ENCODE measurements at regions not wholly inside any gene's neighbourhood (a gene's known extent, or its start where the extent isn't known, plus 50 kb on each side); places are given as distances from the start of the nearest gene placed in this dataset.

GRCh38 chr10:58885146-58885545, 291.3 kb upstream of the PHYHIPL start:
- H3K36me3 ChIP-seq (ENCODE audit: insufficient read depth, low read length): no peaks in the 10 kb centered on the region

GRCh38 chr10:58885686-58886345, 290.6 kb upstream of the PHYHIPL start:
- no peaks in the 10 kb centered on the region for H3K27me3 ChIP-seq (ENCODE audit: control insufficient read depth in 1 of 2, insufficient read depth in 2 of 2, low read length in 2 of 2)
- H3K36me3 ChIP-seq (ENCODE audit: insufficient read depth, low read length): no peaks in the 10 kb centered on the region

More at GRCh38 chr10:58885146-58885545, 291.3 kb upstream of the PHYHIPL start:
- Histone ChIP-seq H3K4me1 (ENCODE audit: insufficient read depth, low read length) (no peaks in the 10 kb centered on the region), H3K9ac (ENCODE audit: low read length) (no peak overlapping the region), H3K27ac (ENCODE audit: low read depth, low read length) (no peak overlapping the region), H3K4me3 (ENCODE audit: low read depth in 1 of 2, low read length in 2 of 2) (no peak overlapping the region), H3K27me3 (ENCODE audit: control insufficient read depth in 1 of 2, insufficient read depth in 2 of 2, low read length in 2 of 2) (no peaks in the 10 kb centered on the region), H3K9me3 (ENCODE audit: low read length) (no peaks in the 10 kb centered on the region)

GRCh38 chr10:58886406-58886805, 290.0 kb upstream of the PHYHIPL start:
- Histone ChIP-seq H3K4me1 (ENCODE audit: insufficient read depth, low read length) (no peaks in the 10 kb centered on the region), H3K4me3 (ENCODE audit: low read depth in 1 of 2, low read length in 2 of 2) (no peak overlapping the region), H3K27ac (ENCODE audit: low read depth, low read length) (no peak overlapping the region), H3K9ac (ENCODE audit: low read length) (no peak overlapping the region), H3K27me3 (ENCODE audit: control insufficient read depth in 1 of 2, insufficient read depth in 2 of 2, low read length in 2 of 2) (no peaks in the 10 kb centered on the region), H3K9me3 (ENCODE audit: low read length) (no peaks in the 10 kb centered on the region), H3K36me3 (ENCODE audit: insufficient read depth, low read length) (no peaks in the 10 kb centered on the region)

More at GRCh38 chr10:58885686-58886345, 290.6 kb upstream of the PHYHIPL start:
- H3K4me1 ChIP-seq (ENCODE audit: insufficient read depth, low read length): no peaks in the 10 kb centered on the region
- no peak overlapping the region for H3K4me3 ChIP-seq (ENCODE audit: low read depth in 1 of 2, low read length in 2 of 2)
- H3K9me3 ChIP-seq (ENCODE audit: low read length): no peaks in the 10 kb centered on the region
- H3K9ac ChIP-seq (ENCODE audit: low read length): no peak overlapping the region
- no peak overlapping the region for H3K27ac ChIP-seq (ENCODE audit: low read depth, low read length)

GRCh38 chr10:58887474-58887873, 289.0 kb upstream of the PHYHIPL start:
- no peak overlapping the region for H3K4me3 ChIP-seq (ENCODE audit: low read depth in 1 of 2, low read length in 2 of 2)
- H3K9me3 ChIP-seq (ENCODE audit: low read length): no peaks in the 10 kb centered on the region
- H3K9ac ChIP-seq (ENCODE audit: low read length): no peak overlapping the region
- H3K27me3 ChIP-seq (ENCODE audit: control insufficient read depth in 1 of 2, insufficient read depth in 2 of 2, low read length in 2 of 2): no peaks in the 10 kb centered on the region
- H3K27ac ChIP-seq (ENCODE audit: low read depth, low read length): no peak overlapping the region
- H3K4me1 ChIP-seq (ENCODE audit: insufficient read depth, low read length): peaks cover 7% of the 10 kb centered on the region
- no peaks in the 10 kb centered on the region for H3K36me3 ChIP-seq (ENCODE audit: insufficient read depth, low read length)

GRCh38 chr10:58888957-58889356, 287.5 kb upstream of the PHYHIPL start:
- no peak overlapping the region for H3K27ac ChIP-seq (ENCODE audit: low read depth, low read length)
- H3K4me3 ChIP-seq (ENCODE audit: low read depth in 1 of 2, low read length in 2 of 2): no peak overlapping the region
- no peaks in the 10 kb centered on the region for H3K36me3 ChIP-seq (ENCODE audit: insufficient read depth, low read length)
- H3K9me3 ChIP-seq (ENCODE audit: low read length): no peaks in the 10 kb centered on the region
- H3K9ac ChIP-seq (ENCODE audit: low read length): no peak overlapping the region
- H3K4me1 ChIP-seq (ENCODE audit: insufficient read depth, low read length): peaks cover 7% of the 10 kb centered on the region
- no peaks in the 10 kb centered on the region for H3K27me3 ChIP-seq (ENCODE audit: control insufficient read depth in 1 of 2, insufficient read depth in 2 of 2, low read length in 2 of 2)

- no peaks in the 10 kb centered on the region for H3K36me3 ChIP-seq (ENCODE audit: insufficient read depth, low read length)
- no peaks in the 10 kb centered on the region for H3K9me3 ChIP-seq (ENCODE audit: low read length)
Observed at GRCh38 chr10:58892031-58892531, 284.4 kb upstream of the PHYHIPL start.

GRCh38 chr10:58894929-58895328, 281.5 kb upstream of the PHYHIPL start:
- Histone ChIP-seq H3K9me3 (ENCODE audit: low read length) (no peaks in the 10 kb centered on the region), H3K36me3 (ENCODE audit: insufficient read depth, low read length) (no peaks in the 10 kb centered on the region), H3K9ac (ENCODE audit: low read length) (no peak overlapping the region), H3K27me3 (ENCODE audit: control insufficient read depth in 1 of 2, insufficient read depth in 2 of 2, low read length in 2 of 2) (no peaks in the 10 kb centered on the region), H3K4me1 (ENCODE audit: insufficient read depth, low read length) (peaks cover 20% of the 10 kb centered on the region), H3K27ac (ENCODE audit: low read depth, low read length) (no peak overlapping the region), H3K4me3 (ENCODE audit: low read depth in 1 of 2, low read length in 2 of 2) (no peak overlapping the region)

More at GRCh38 chr10:58892031-58892531, 284.4 kb upstream of the PHYHIPL start:
- H3K27ac ChIP-seq (ENCODE audit: low read depth, low read length): no peak overlapping the region
- H3K27me3 ChIP-seq (ENCODE audit: control insufficient read depth in 1 of 2, insufficient read depth in 2 of 2, low read length in 2 of 2): no peaks in the 10 kb centered on the region
- H3K9ac ChIP-seq (ENCODE audit: low read length): no peak overlapping the region
- peaks cover 12% of the 10 kb centered on the region for H3K4me1 ChIP-seq (ENCODE audit: insufficient read depth, low read length)
- no peak overlapping the region for H3K4me3 ChIP-seq (ENCODE audit: low read depth in 1 of 2, low read length in 2 of 2)

- Histone ChIP-seq H3K4me1 (ENCODE audit: insufficient read depth, low read length) (peaks cover 20% of the 10 kb centered on the region), H3K4me3 (ENCODE audit: low read depth in 1 of 2, low read length in 2 of 2) (no peak overlapping the region), H3K9ac (ENCODE audit: low read length) (no peak overlapping the region), H3K9me3 (ENCODE audit: low read length) (no peaks in the 10 kb centered on the region), H3K27me3 (ENCODE audit: control insufficient read depth in 1 of 2, insufficient read depth in 2 of 2, low read length in 2 of 2) (no peaks in the 10 kb centered on the region), H3K36me3 (ENCODE audit: insufficient read depth, low read length) (no peaks in the 10 kb centered on the region), H3K27ac (ENCODE audit: low read depth, low read length) (no peak overlapping the region)
Observed at GRCh38 chr10:58896229-58896628, 280.2 kb upstream of the PHYHIPL start.

- no peaks in the 10 kb centered on the region for H3K9me3 ChIP-seq (ENCODE audit: low read length)
- no peak overlapping the region for H3K9ac ChIP-seq (ENCODE audit: low read length)
- H3K27me3 ChIP-seq (ENCODE audit: control insufficient read depth in 1 of 2, insufficient read depth in 2 of 2, low read length in 2 of 2): no peaks in the 10 kb centered on the region
- no peak overlapping the region for H3K4me3 ChIP-seq (ENCODE audit: low read depth in 1 of 2, low read length in 2 of 2)
- no peaks in the 10 kb centered on the region for H3K36me3 ChIP-seq (ENCODE audit: insufficient read depth, low read length)
- peaks cover 15% of the 10 kb centered on the region for H3K4me1 ChIP-seq (ENCODE audit: insufficient read depth, low read length)
- no peak overlapping the region for H3K27ac ChIP-seq (ENCODE audit: low read depth, low read length)
Observed at GRCh38 chr10:58897236-58897635, 279.2 kb upstream of the PHYHIPL start.

- Histone ChIP-seq H3K9ac (ENCODE audit: low read length) (no peak overlapping the region), H3K27me3 (ENCODE audit: control insufficient read depth in 1 of 2, insufficient read depth in 2 of 2, low read length in 2 of 2) (no peaks in the 10 kb centered on the region), H3K27ac (ENCODE audit: low read depth, low read length) (no peak overlapping the region), H3K4me3 (ENCODE audit: low read depth in 1 of 2, low read length in 2 of 2) (no peak overlapping the region), H3K9me3 (ENCODE audit: low read length) (no peaks in the 10 kb centered on the region), H3K4me1 (ENCODE audit: insufficient read depth, low read length) (peaks cover 13% of the 10 kb centered on the region), H3K36me3 (ENCODE audit: insufficient read depth, low read length) (no peaks in the 10 kb centered on the region)
Observed at GRCh38 chr10:58897708-58898107, 278.7 kb upstream of the PHYHIPL start.

- H3K27me3 ChIP-seq (ENCODE audit: control insufficient read depth in 1 of 2, insufficient read depth in 2 of 2, low read length in 2 of 2): no peaks in the 10 kb centered on the region
Observed at GRCh38 chr10:58898854-58899573, 277.4 kb upstream of the PHYHIPL start.

More at GRCh38 chr10:58898854-58899573, 277.4 kb upstream of the PHYHIPL start:
- no peak overlapping the region for H3K9ac ChIP-seq (ENCODE audit: low read length)
- H3K4me1 ChIP-seq (ENCODE audit: insufficient read depth, low read length): peaks cover 13% of the 10 kb centered on the region
- H3K9me3 ChIP-seq (ENCODE audit: low read length): no peaks in the 10 kb centered on the region
- no peak overlapping the region for H3K4me3 ChIP-seq (ENCODE audit: low read depth in 1 of 2, low read length in 2 of 2)
- H3K27ac ChIP-seq (ENCODE audit: low read depth, low read length): no peak overlapping the region
- H3K36me3 ChIP-seq (ENCODE audit: insufficient read depth, low read length): no peaks in the 10 kb centered on the region

All from muscle layer of colon (tissue), 2 donors.